ENCODE measurements at regions not wholly inside any gene's neighbourhood (a gene's known extent, or its start where the extent isn't known, plus 50 kb on each side); places are given as distances from the start of the nearest gene placed in this dataset.

DNA sequence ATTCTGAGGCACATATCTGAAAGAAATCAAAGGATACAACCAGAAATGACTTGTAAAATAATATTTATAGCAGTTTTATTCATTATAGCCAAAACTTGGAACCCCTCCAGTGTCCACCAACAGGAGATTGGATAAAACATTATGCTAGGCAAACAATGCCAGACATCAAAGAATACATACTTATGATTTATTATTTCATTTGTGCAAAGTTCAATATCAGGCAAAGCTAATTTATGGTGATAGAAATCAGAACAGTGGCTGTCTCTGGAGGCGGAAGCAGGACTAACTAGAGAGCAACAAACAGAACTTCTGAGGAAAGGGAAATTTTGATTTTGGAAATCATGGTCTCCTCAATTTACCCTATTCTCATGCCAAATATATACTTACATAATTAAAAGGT, 193.1 kb downstream of the ICE1 start:
- DNase-seq, result no peak

- DNase-seq, result no peak
Measured at GRCh38 chr5:5613261-5613990, 190.9 kb downstream of the ICE1 start.

DNA sequence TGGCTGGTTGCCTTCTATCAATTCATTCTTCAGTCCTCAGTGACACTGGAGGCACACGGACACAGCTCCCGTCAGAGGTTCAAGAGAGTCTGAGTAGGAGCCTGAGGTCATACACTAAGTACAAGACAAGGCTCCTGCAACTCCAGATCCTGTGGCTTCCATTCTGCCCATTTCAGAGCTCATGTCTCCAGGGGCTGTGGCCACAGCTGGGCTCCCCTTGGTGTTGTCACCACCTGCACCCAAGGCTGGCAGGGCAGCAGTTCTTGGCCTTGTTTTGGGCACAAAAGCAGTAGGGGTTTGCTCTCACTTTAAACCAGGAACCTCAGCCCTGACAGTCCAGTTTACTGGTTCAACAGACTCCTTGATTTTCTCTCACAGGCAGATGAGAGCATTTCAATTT, 189.6 kb downstream of the ICE1 start:
- DNase-seq, result no peak

DNA sequence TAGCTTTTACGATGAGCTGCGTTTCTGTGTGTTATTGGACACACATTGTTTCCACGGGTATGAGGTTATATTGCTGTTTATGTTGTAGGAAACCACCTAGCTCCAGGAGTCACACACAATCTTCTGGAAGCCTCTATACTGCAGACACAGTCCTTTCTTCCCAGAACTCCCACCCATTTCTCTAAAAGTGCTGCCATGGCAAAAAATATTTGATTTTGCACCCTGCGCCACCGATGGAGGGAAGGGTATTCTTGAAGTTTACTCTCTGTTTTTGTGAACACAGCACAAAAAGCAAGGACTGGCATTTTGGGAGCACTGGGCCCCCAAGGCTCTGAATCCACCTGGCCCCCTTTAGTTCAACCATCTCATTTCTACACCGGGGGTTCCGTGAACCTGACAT, 187.5 kb downstream of the ICE1 start:
- DNase-seq, result no peak

DNA sequence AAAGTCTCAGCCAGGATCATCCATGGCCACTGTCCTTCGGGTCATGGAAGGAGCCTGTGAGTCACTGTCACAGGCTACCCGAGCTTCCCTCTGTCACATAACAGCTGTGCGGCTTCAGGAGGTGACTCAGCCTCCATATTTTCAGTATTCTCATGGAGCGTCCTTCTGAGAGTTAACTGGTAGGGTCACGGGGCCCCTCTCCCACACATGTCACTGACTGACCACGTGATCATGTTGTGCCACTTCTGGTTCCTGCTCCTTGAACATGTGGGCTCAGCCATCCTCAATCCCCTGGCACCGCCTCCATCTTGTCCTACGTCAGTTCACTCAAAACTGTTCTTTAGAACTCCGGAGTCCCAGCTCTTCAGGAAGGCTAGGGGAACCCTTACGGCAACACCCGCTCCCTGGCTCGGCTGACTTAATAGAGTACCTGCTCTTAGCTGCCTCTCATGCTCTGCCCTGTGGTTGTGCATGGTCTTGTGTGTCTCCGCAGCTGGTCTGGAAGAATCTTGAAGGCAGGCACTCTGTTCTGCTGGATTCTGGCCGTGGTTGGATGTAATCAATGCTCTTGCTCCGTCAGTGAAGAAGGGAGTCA, 182.8 kb downstream of the ICE1 start:
- DNase-seq, result no peak

DNA sequence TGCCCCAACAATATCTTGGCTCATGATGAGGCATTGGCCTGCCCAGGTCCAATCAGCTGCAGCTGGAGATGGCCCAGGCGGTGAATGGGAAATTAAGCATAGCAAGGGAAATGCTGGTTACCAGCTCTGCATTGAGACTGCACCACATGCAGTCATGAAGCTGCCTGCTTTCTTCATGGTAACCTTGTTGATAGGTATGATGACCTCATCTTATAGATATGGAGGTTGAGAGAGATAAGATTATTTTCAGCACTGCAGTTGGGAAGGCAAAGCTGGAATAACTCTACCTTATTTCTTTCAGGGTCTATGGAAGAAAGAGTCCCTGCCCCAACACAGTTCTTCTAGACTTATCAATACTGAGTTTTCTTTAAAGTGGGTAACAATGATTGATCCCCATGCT, 180.1 kb downstream of the ICE1 start:
- no peak for DNase-seq

DNA sequence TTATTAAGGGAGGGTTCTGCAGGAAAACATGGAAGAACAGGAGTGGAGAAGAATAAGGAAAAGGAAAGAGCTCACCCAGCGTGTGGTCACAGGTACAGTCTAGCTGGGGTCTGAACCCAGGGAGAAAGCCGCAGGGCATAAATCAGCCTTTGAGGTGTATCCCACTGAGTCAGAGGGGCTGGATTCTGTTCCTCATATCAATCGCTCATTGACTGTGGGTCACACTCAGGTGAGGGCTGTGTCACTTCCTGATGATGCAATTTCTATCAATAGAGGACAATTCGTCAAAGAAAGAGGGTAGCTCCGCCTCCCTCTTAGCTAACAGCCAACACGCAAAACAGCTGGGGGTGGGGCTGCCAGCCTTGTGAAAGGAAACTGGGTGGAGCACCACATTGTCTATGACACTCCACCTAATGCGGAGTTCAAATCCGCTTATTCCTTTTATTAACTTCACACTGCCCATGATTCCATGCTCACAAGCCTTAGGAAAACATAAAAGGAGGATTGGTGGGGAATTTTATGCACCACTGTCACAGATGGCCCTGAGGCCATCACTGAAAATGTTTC, 176.2 kb downstream of the ICE1 start:
- no peak for DNase-seq

DNA sequence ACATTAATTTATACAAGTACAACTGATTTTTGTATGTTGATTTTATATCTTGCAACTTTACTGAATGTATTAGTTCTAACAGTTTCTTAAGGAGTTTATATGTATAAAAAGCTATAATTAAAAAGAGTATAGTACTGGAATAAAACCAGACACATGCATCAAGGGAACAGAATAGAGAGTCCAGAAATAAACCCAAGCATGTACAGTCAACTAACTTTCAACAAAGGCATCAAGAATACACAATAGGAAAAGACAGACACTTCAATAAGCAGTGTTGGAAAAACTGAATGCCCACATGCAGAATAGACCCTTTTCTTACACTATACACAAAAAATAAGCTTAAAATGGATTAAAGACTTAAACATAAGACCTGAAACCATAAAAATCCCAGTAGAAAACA, 170.9 kb downstream of the ICE1 start:
- DNase-seq, result no peak

GRCh38 chr5:5592541-5592940, 170.1 kb downstream of the ICE1 start:
- no peak for DNase-seq

- DNase-seq, result no peak
Measured at GRCh38 chr5:5591567-5591966, 169.1 kb downstream of the ICE1 start.

GRCh38 chr5:5589857-5590256, 167.4 kb downstream of the ICE1 start:
- DNase-seq, result no peak

- DNase-seq, result no peak
Measured at GRCh38 chr5:5588887-5589826, 166.7 kb downstream of the ICE1 start.

GRCh38 chr5:5588386-5588785, 165.9 kb downstream of the ICE1 start:
- no peak for DNase-seq

- no peak for DNase-seq
Measured at GRCh38 chr5:5587474-5587873, 165.0 kb downstream of the ICE1 start.

DNA sequence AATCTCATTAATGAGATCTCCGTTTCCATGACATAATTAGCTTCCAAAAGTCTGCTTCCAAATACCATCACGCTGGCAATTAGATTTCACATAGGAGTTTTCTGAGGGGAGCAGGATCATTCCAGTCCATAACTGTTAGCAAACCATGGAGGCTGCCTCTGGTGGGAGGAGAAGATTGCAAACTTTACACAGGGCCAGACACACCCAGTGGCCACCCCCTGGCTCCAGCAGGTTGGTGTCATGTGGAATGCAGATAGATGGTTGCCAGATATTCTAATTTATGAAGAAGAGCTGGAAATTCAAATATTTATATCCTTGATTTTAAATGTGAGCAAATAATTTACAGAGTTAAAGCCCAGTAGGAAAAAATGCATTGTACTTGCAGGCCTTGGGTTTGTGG, 164.2 kb downstream of the ICE1 start:
- DNase-seq, result no peak

DNA sequence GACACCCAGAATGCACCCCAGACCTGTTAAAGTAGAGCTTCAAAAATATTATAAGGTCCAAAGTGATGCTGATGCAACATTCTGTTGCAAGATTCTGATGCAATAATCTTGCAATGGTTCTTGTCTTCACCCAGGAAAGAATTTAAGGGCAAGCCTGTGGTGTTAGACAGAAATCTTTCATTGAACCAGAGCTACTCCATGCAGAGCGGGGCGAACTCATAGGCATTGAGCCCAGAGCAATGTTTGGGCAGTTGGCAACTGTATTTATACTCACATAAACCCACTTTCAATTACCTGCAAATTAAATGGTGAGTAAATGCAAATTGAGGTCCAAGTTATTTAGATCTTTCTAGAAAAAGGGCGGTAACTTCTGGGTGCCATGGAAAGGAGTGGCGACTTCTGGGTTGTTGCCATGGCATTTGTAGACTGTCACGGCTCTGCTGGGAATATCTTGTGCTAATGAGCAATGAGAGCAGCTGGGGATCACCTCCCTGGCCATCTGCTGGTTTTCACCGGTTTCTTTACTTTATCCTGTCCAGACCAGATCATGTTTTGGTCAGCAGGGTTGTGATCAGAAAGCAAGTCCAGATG, 163.4 kb downstream of the ICE1 start:
- DNase-seq, result no peak

- DNase-seq, result no peak
Measured at GRCh38 chr5:5584751-5585150, 162.3 kb downstream of the ICE1 start.

GRCh38 chr5:5584236-5584745, 161.8 kb downstream of the ICE1 start:
- no peak for DNase-seq

DNA sequence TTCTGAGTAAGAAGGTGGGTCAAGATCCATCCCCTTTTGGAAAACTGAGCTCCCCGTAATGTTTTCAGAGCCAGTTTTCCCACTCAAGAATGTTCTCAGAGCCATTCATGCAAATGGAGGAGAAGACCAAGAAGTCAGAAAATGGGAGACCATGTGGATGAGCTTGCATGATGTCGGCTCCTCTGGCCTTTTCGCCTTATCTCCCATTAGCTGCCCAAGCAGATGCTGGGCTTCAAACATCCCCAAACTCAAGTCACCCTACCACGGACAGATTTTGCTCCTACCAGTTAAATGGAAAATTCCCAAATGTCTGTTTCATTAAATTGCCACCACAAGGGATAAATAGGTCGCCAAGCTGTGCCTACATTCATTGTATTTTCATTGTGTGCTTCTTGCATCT, 161.4 kb downstream of the ICE1 start:
- no peak for DNase-seq

DNA sequence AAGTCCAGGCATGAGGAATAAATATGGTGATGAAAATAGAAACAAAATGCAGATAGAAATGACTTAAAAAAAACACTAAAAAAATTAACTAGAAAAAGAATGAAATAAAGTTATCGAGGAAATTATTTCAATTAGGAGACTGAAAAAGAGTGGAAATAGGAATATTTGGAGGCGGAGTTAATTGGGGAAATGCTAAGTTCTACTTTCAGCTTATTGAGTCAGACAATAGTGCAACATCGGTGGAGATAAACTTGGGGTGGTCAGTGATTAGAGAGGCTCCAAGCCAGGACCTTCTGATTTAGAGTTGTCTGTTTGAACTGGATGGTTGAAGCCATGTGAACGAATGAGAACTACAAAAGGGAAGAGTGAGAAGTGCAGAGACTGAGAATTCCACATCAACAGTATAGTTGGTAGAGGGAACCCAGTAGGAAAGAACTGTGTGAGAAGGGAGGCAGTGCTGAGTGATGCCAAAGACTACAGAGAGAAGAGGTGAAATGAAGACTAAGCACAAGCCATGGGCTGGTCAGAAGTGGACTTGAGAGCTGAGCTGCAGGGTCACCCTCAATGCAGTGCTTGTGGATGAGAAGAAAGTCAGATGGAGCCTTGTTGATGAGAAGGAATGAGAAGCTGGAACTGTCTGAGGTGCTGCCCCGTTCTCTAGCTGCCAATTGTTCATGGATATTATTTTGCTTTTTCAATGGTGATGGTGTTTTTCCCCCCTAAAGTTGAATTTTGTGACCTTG, 160.7 kb downstream of the ICE1 start:
- DNase-seq, result no peak

GRCh38 chr5:5581080-5581479, 158.6 kb downstream of the ICE1 start:
- no peak for DNase-seq

- no peak for DNase-seq
Measured at GRCh38 chr5:5576744-5577143, 154.3 kb downstream of the ICE1 start.

All from bone marrow (tissue), 2 donors.